Gastroesophageal sphincter (tissue), 4 donors: ENCODE measurements at regions not wholly inside any gene's neighbourhood (a gene's known extent, or its start where the extent isn't known, plus 50 kb on each side); places are given as distances from the start of the nearest gene placed in this dataset.

Experiments
- ATAC-seq: fragments of 150-250 bp; one replicate; pipeline ENCODE4 v1.9.1; 2016; ENCODE audit warnings: mild to moderate bottlenecking, moderate library complexity
- H3K27ac ChIP-seq, 4 donors: fragments of 200-600 bp; sonication (generic) in 3 of 4; 1 replicate in 3 of 4; 2 replicates in 1 of 4; pipeline ENCODE4 v1.5.1; 2016 to 2019
- H3K27me3 ChIP-seq: fragments of 200-600 bp; sonication (generic); one replicate; pipeline ENCODE4 v1.5.1; 2019
- H3K36me3 ChIP-seq, 2 donors: fragments of 200-600 bp; sonication (generic); one replicate each; pipeline ENCODE4 v1.5.1; 2019; ENCODE audit warnings: control low read depth in 1 of 2
- H3K4me1 ChIP-seq, 3 donors: fragments of 200-600 bp; sonication (generic); 1 replicate in 2 of 3; 2 replicates in 1 of 3; pipeline ENCODE4 v1.5.1; 2016 to 2019; ENCODE audit warnings: control low read depth in 2 of 3
- H3K4me3 ChIP-seq, 2 donors: fragments of 200-600 bp; sonication (generic); one replicate each; pipeline ENCODE4 v1.5.1; 2019; ENCODE audit warnings: mild to moderate bottlenecking in 1 of 2, moderate library complexity in 1 of 2
- H3K9me3 ChIP-seq, 3 donors: fragments of 200-600 bp; sonication (generic); one replicate each; pipeline ENCODE4 v1.5.1; 2017 to 2019; ENCODE audit warnings: control low read depth in 2 of 3
- EP300 ChIP-seq: sonication (generic); formaldehyde crosslinking; IDR thresholded peaks from one replicate; pipeline ENCODE4 v1.6.1; 2017; ENCODE audit warnings: antibody characterized with exemption, mild to moderate bottlenecking
- POLR2A ChIP-seq, 2 donors: fragments of 450-650 bp; IDR thresholded peaks; one replicate each; pipeline ENCODE4 v1.6.1; 2017; ENCODE audit warnings: antibody characterized with exemption in 2 of 2, mild to moderate bottlenecking in 2 of 2, moderate library complexity in 1 of 2
- POLR2AphosphoS5 ChIP-seq: sonication (generic); formaldehyde crosslinking; IDR thresholded peaks from one replicate; pipeline ENCODE4 v1.6.1; 2017; ENCODE audit warnings: antibody characterized with exemption
- WGBS, 2 donors: methylation state at CpG; one replicate each; pipeline ENCODE4 v1.1.5; 2018; ENCODE audit warnings: low coverage in 1 of 2; 5-methylcytosine and 5-hydroxymethylcytosine counted together
- TF ChIP-seq, protein P1 (sequence below), 4 experiments: fragments of 200-600 bp in 2 of 4; fragments of 450-650 bp in 2 of 4; sonication (generic) in 1 of 4; IDR thresholded peaks; one replicate each; pipeline ENCODE4 v1.5.1; 2017 to 2019; ENCODE audit warnings: antibody characterized with exemption in 4 of 4, mild to moderate bottlenecking in 2 of 4, moderate library complexity in 2 of 4

- Histone ChIP-seq H3K27ac (peak overlapping the region in 1 of 4 donors; percentile 22), H3K4me1 (peaks cover 0 to 15% (median 0%) of the 10 kb centered on the region in 3 donors), H3K4me3 (no peak overlapping the region), H3K36me3 (no peaks in the 10 kb centered on the region), H3K27me3 (no peaks in the 10 kb centered on the region), H3K9me3 (no peaks in the 10 kb centered on the region)
- no peak for TF ChIP-seq POLR2A (IDR thresholded peaks at IDR 0.05)
- TF ChIP-seq POLR2AphosphoS5, result peak; percentile 20
- TF ChIP-seq, protein P1, sequence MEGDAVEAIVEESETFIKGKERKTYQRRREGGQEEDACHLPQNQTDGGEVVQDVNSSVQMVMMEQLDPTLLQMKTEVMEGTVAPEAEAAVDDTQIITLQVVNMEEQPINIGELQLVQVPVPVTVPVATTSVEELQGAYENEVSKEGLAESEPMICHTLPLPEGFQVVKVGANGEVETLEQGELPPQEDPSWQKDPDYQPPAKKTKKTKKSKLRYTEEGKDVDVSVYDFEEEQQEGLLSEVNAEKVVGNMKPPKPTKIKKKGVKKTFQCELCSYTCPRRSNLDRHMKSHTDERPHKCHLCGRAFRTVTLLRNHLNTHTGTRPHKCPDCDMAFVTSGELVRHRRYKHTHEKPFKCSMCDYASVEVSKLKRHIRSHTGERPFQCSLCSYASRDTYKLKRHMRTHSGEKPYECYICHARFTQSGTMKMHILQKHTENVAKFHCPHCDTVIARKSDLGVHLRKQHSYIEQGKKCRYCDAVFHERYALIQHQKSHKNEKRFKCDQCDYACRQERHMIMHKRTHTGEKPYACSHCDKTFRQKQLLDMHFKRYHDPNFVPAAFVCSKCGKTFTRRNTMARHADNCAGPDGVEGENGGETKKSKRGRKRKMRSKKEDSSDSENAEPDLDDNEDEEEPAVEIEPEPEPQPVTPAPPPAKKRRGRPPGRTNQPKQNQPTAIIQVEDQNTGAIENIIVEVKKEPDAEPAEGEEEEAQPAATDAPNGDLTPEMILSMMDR (IDR thresholded peaks at IDR 0.05), result no peak
- TF ChIP-seq EP300, result no peak
- WGBS, 2 donors, result 38 to 60% methylated on average over 1 of the region's 4 CpGs
- ATAC-seq, result peak; percentile 75
Measured at GRCh38 chr7:46661431-46661830, 740.4 kb upstream of the IGFBP3 start.

DNA sequence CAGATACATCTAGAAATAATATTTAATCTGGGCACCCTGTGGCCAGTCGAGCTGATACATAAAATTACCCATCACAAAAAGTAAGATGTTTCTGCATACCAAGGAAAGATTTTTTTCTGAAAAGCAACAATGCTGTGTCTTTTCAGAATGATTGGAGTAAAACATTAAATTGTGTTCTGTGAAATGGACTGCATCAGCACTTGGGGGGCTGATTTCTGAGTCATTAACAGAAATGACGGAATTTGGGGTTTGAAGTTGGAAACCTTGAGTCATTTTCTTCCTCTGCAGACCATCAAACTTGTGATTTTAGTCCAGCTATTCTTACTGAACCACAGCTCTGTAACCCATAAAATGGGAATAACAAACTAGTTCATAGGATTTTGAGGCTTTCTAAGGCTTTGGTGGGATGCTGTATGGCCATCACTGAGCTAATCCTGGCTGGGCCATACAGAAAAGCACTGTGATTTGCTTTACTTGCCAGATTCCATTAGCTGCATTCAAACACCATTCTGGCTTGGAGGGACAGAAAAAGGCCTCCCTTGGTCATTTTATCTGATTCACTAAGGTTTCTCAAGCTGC, 739.4 kb upstream of the IGFBP3 start:
- TF ChIP-seq EP300 (no peak), POLR2A (IDR thresholded peaks at IDR 0.05) (no peak), POLR2AphosphoS5 (no peak)
- TF ChIP-seq, protein P1 (IDR thresholded peaks at IDR 0.05), result no peak
- no peaks in the 10 kb centered on the region for H3K9me3 ChIP-seq
- ATAC-seq, result no peak
- peaks cover 0 to 15% (median 0%) of the 10 kb centered on the region in 3 donors for H3K4me1 ChIP-seq
- peak overlapping the region in 1 of 4 donors; percentile 22 for H3K27ac ChIP-seq
- H3K36me3 ChIP-seq, result no peaks in the 10 kb centered on the region
- H3K4me3 ChIP-seq, result no peak overlapping the region
- H3K27me3 ChIP-seq, result no peaks in the 10 kb centered on the region
- 71 to 89% methylated on average over 2 of the region's 2 CpGs for WGBS, 2 donors

- H3K9me3 ChIP-seq, result no peaks in the 10 kb centered on the region
- no peak for ATAC-seq
- no peaks in the 10 kb centered on the region for H3K27me3 ChIP-seq
- H3K27ac ChIP-seq, result no peak overlapping the region
- TF ChIP-seq EP300, result no peak
- TF ChIP-seq, protein P1 (IDR thresholded peaks at IDR 0.05), result no peak
- no peak for TF ChIP-seq POLR2AphosphoS5
- no peak for TF ChIP-seq POLR2A (IDR thresholded peaks at IDR 0.05)
- 100% methylated on average over 1 of the region's 1 CpG; no CpG with 5 or more reads in 1 of the 2 donors for WGBS, 2 donors
- peaks cover 0 to 15% (median 0%) of the 10 kb centered on the region in 3 donors for H3K4me1 ChIP-seq
- no peaks in the 10 kb centered on the region for H3K36me3 ChIP-seq
- H3K4me3 ChIP-seq, result no peak overlapping the region
Measured at GRCh38 chr7:46658281-46658680, 737.2 kb upstream of the IGFBP3 start.

DNA sequence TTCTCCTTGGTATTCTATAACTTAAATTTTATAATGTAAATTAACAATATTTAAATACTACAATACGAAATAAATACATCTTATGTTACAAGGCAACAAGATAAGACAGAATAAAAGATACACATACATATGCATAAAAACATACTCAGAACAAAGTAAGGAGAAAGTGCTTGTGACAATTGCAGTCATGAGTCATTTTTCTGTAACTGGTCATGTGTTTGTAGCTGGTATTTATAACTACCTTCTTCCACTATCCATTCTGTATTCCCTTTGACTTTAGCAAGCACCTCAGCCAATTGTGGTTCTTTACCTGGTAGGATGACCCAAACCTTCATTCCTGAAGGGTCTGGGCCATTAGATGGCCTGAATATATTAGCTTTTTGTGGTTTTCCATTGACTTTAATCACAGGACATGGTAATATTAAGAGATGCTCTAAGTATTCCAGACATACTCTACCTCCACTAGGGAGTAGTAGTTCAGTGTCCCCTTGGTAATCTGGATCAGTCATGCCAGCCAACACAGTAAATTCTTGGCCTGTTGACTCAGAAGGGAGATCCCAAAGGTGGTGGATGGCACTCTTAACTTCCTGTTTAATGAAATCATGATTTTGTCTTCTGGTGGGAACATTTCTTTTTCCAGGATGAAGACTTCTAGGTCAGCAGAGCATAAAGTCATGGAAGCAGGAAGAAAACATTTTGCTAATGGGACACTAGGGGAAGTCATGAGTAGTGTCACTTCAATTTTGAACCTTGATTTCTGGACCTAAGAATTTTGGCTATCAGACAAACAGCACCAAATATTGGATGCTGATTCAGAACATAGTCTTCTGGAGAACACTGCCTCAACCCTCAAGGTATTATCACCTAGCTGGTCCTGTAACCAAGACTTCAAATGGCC, 733.7 kb upstream of the IGFBP3 start:
- ATAC-seq, result no peak
- Histone ChIP-seq H3K4me3 (no peak overlapping the region), H3K27me3 (no peaks in the 10 kb centered on the region), H3K4me1 (no peaks in the 10 kb centered on the region), H3K9me3 (no peaks in the 10 kb centered on the region), H3K36me3 (no peaks in the 10 kb centered on the region), H3K27ac (no peak overlapping the region)
- TF ChIP-seq POLR2AphosphoS5, result no peak
- TF ChIP-seq, protein P1 (IDR thresholded peaks at IDR 0.05), result no peak
- TF ChIP-seq POLR2A (IDR thresholded peaks at IDR 0.05), result no peak
- no peak for TF ChIP-seq EP300
- WGBS, 2 donors, result 62 to 72% methylated on average over 1 of the region's 1 CpG
